H1 (cell line): ENCODE measurements at regions not wholly inside any gene's neighbourhood (a gene's known extent, or its start where the extent isn't known, plus 50 kb on each side); places are given as distances from the start of the nearest gene placed in this dataset.

Experiments used
- CTCF ChIA-PET: fragments of 300-600 bp; sonication (Branson Sonifier 250); formaldehyde crosslinking; loops from one replicate; lab custom pipeline; 2021; ENCODE audit not compliant: partially characterized antibody; lab: Charles Lee
- POLR2A ChIA-PET: fragments of 300-600 bp; sonication (Branson Sonifier 250); formaldehyde crosslinking; loops from one replicate; lab custom pipeline; 2021; ENCODE audit warnings: inconsistent platforms; ENCODE audit not compliant: partially characterized antibody; lab: Charles Lee
- DNase-seq, 2 experiments: peaks; one replicate each; pipeline versions ENCODE4 v3.0.0 to v3.0.0-alpha.2; 2010 to 2022; ENCODE audit warnings: low spot score in 2 of 2, low read depth in 1 of 2, mixed read lengths in 1 of 2
- FAIRE-seq: peaks from 2 replicates; lab custom pipeline; 2011; peaks lifted over from hg19 to GRCh38; lab: Jason Lieb, UNC
- H2AFZ ChIP-seq: 2 replicates; pipeline ENCODE4 v1.8.1; 2012; ENCODE audit warnings: low read length, inconsistent platforms
- H2AK5ac ChIP-seq: 2 replicates; pipeline ENCODE4 v1.6.1; 2013; ENCODE audit warnings: low read depth, low read length
- H2BK120ac ChIP-seq: replicated peaks from 2 replicates; pipeline ENCODE3; 2013; ENCODE audit warnings: low read depth, low read length, inconsistent platforms
- H2BK12ac ChIP-seq: 2 replicates; pipeline ENCODE4 v1.6.1; 2013; ENCODE audit warnings: low read depth, low read length
- H2BK15ac ChIP-seq: 2 replicates; pipeline ENCODE4 v1.6.1; 2013; ENCODE audit warnings: low read length
- H2BK20ac ChIP-seq: 2 replicates; pipeline ENCODE4 v1.6.1; 2013; ENCODE audit warnings: low read length
- H2BK5ac ChIP-seq: 2 replicates; pipeline ENCODE4 v1.6.1; 2013; ENCODE audit warnings: low read depth, low read length
- H3K14ac ChIP-seq: 2 replicates; pipeline ENCODE4 v1.6.1; 2013; ENCODE audit warnings: inconsistent platforms; ENCODE audit not compliant: insufficient read length
- H3K18ac ChIP-seq: 2 replicates; pipeline ENCODE4 v1.6.1; 2013; ENCODE audit warnings: low read length; ENCODE audit errors: extremely low read depth
- H3K23ac ChIP-seq: 2 replicates; pipeline ENCODE4 v1.6.1; 2013; ENCODE audit warnings: inconsistent platforms; ENCODE audit not compliant: insufficient read length
- H3K23me2 ChIP-seq: 2 replicates; pipeline ENCODE4 v1.6.1; 2013; ENCODE audit warnings: low read depth, low read length
- H3K27ac ChIP-seq: 2 replicates; pipeline ENCODE4 v1.6.1; 2011; ENCODE audit warnings: low read depth, low read length, inconsistent platforms
- H3K27me3 ChIP-seq, 4 experiments: replicated peaks in 1 of 4; 1 replicate in 1 of 4; 2 replicates in 3 of 4; pipeline versions ENCODE4 v1.6.1 to v1.8.1; 2011 to 2013; ENCODE audit warnings: low read length in 3 of 4, mild to moderate bottlenecking in 3 of 4, inconsistent platforms in 2 of 4, mixed read lengths in 2 of 4, moderate library complexity in 1 of 4; ENCODE audit not compliant: control insufficient read depth in 3 of 4, insufficient read depth in 3 of 4; ENCODE audit errors: extremely low read depth in 1 of 4
- H3K36me3 ChIP-seq, 4 experiments: 2 replicates each; pipeline versions ENCODE4 v1.6.1 to v1.8.1; 2011 to 2013; ENCODE audit warnings: mild to moderate bottlenecking in 4 of 4, low read length in 3 of 4, moderate library complexity in 2 of 4, control low read depth in 1 of 4, inconsistent platforms in 1 of 4; ENCODE audit not compliant: insufficient read depth in 4 of 4, control insufficient read depth in 2 of 4
- H3K4ac ChIP-seq: replicated peaks from 2 replicates; pipeline ENCODE3; 2013; ENCODE audit warnings: low read length, low read depth, mixed read lengths, inconsistent platforms; ENCODE audit not compliant: insufficient read length
- H3K4me1 ChIP-seq, 4 experiments: replicated peaks in 1 of 4; 1 replicate in 1 of 4; 2 replicates in 3 of 4; pipeline versions ENCODE4 v1.6.1 to v1.8.1; 2011 to 2013; ENCODE audit warnings: low read length in 3 of 4, inconsistent platforms in 2 of 4, mixed read lengths in 1 of 4; ENCODE audit not compliant: insufficient read depth in 4 of 4, control insufficient read depth in 3 of 4
- H3K4me2 ChIP-seq, 2 experiments: 2 replicates each; pipeline versions ENCODE4 v1.6.1 to v1.8.1; 2011 to 2013; ENCODE audit warnings: low read depth in 2 of 2, low read length in 2 of 2, control low read depth in 1 of 2, inconsistent platforms in 1 of 2, mild to moderate bottlenecking in 1 of 2; ENCODE audit not compliant: insufficient read depth in 1 of 2
- H3K4me3 ChIP-seq, 4 experiments: fragments of 200-600, 300-600 bp in 1 of 4; sonication (generic), shearing (Covaris generic), sonication (Bioruptor Twin) in 1 of 4; 2 replicates each; pipeline versions ENCODE4 v1.5.1 to v1.8.1; 2011 to 2016; ENCODE audit warnings: low read length in 4 of 4, low read depth in 3 of 4, control low read depth in 2 of 4, inconsistent platforms in 2 of 4, mild to moderate bottlenecking in 2 of 4, mixed read lengths in 1 of 4, moderate library complexity in 1 of 4; ENCODE audit not compliant: insufficient read depth in 2 of 4; ENCODE audit errors: extremely low read depth in 1 of 4
- H3K56ac ChIP-seq: replicated peaks from 2 replicates; pipeline ENCODE3; 2013; ENCODE audit warnings: low read depth, mild to moderate bottlenecking, mixed read lengths, low read length, inconsistent platforms; ENCODE audit not compliant: insufficient read length
- H3K79me1 ChIP-seq: 2 replicates; pipeline ENCODE4 v1.6.1; 2013; ENCODE audit warnings: low read depth, low read length, control low read depth
- H3K79me2 ChIP-seq, 2 experiments: 2 replicates each; pipeline versions ENCODE4 v1.6.1 to v1.8.1; 2012 to 2013; ENCODE audit warnings: low read length in 2 of 2, mild to moderate bottlenecking in 2 of 2, inconsistent platforms in 1 of 2; ENCODE audit not compliant: insufficient read depth in 2 of 2, control insufficient read depth in 1 of 2
- H3K9ac ChIP-seq, 4 experiments: replicated peaks in 1 of 4; 1 replicate in 1 of 4; 2 replicates in 3 of 4; pipeline versions ENCODE4 v1.6.1 to v1.8.1; 2011 to 2013; ENCODE audit warnings: low read depth in 3 of 4, low read length in 3 of 4, control low read depth in 2 of 4, mild to moderate bottlenecking in 2 of 4, moderate library complexity in 2 of 4, inconsistent platforms in 1 of 4; ENCODE audit errors: extremely low read depth in 1 of 4
- H3K9me3 ChIP-seq, 2 experiments: 2 replicates each; pipeline versions ENCODE4 v1.6.1 to v1.8.1; 2012 to 2013; ENCODE audit warnings: mild to moderate bottlenecking in 2 of 2, moderate library complexity in 2 of 2, control low read depth in 1 of 2, inconsistent platforms in 1 of 2, low read depth in 1 of 2, low read length in 1 of 2, mixed read lengths in 1 of 2; ENCODE audit not compliant: insufficient read depth in 2 of 2
- H4K20me1 ChIP-seq, 2 experiments: replicated peaks in 1 of 2; 2 replicates each; pipeline versions ENCODE3 to v1.8.1; 2011 to 2013; ENCODE audit warnings: inconsistent platforms in 2 of 2, low read length in 2 of 2, mild to moderate bottlenecking in 1 of 2; ENCODE audit not compliant: insufficient read depth in 2 of 2, control insufficient read depth in 1 of 2
- H4K5ac ChIP-seq: 2 replicates; pipeline ENCODE4 v1.6.1; 2013; ENCODE audit warnings: low read length, low read depth, mixed read lengths, inconsistent platforms; ENCODE audit not compliant: insufficient read length
- H4K8ac ChIP-seq: 2 replicates; pipeline ENCODE4 v1.8.0; 2013; ENCODE audit warnings: mild to moderate bottlenecking, moderate library complexity, low read length, inconsistent platforms; ENCODE audit not compliant: insufficient read depth; ENCODE audit errors: extremely low read depth
- H4K91ac ChIP-seq: replicated peaks from 2 replicates; pipeline ENCODE3; 2013; ENCODE audit warnings: low read length, mixed read lengths, inconsistent platforms; ENCODE audit not compliant: insufficient read length
- BRCA1 ChIP-seq: IDR thresholded peaks from 2 replicates; pipeline ENCODE4 v1.6.1; 2012; ENCODE audit warnings: low read depth, low read length, improper control_type of control experiment
- CBX8 ChIP-seq: fragments of 300-800, 300-1000 bp; sonication (generic); IDR thresholded peaks from 2 replicates; pipeline ENCODE4 v1.7.1; 2016; ENCODE audit warnings: low read depth, low read length, borderline replicate concordance
- CEBPB ChIP-seq: IDR thresholded peaks from 2 replicates; pipeline ENCODE4 v1.6.1; 2012; ENCODE audit warnings: low read depth, low read length
- HDAC6 ChIP-seq: IDR thresholded peaks from one replicate; pipeline ENCODE4 v1.7.1; 2012; ENCODE audit warnings: low read depth, mild to moderate bottlenecking, inconsistent platforms, low read length, moderate library complexity
- KDM4A ChIP-seq: IDR thresholded peaks from one replicate; pipeline ENCODE4 v1.7.1; 2012; ENCODE audit warnings: low read depth, mild to moderate bottlenecking, moderate library complexity, low read length, inconsistent platforms; ENCODE audit not compliant: severe bottlenecking
- MAFK ChIP-seq: IDR thresholded peaks from 2 replicates; pipeline ENCODE4 v1.6.1; 2012; ENCODE audit warnings: low read depth, mild to moderate bottlenecking, improper control_type of control experiment, low read length
- POLR2AphosphoS5 ChIP-seq: IDR thresholded peaks from 2 replicates; pipeline ENCODE4 v1.6.1; 2011; ENCODE audit warnings: low read depth, low read length
- RFX5 ChIP-seq: IDR thresholded peaks from 2 replicates; pipeline ENCODE4 v1.6.1; 2011; ENCODE audit warnings: low read depth, low read length, improper control_type of control experiment, borderline replicate concordance
- SIN3A ChIP-seq, 2 experiments: IDR thresholded peaks in 1 of 2; conservative IDR thresholded peaks in 1 of 2; 2 replicates each; pipeline ENCODE4 v1.6.1; 2011 to 2012; ENCODE audit warnings: low read length in 2 of 2, improper control_type of control experiment in 1 of 2, low read depth in 1 of 2, mild to moderate bottlenecking in 1 of 2
- SIRT6 ChIP-seq: IDR thresholded peaks from one replicate; pipeline ENCODE4 v1.7.1; 2012; ENCODE audit warnings: low read length, inconsistent platforms
- SP2 ChIP-seq: IDR thresholded peaks from 2 replicates; pipeline ENCODE4 v1.6.1; 2012; ENCODE audit warnings: mild to moderate bottlenecking, low read length, inconsistent platforms
- SP4 ChIP-seq: IDR thresholded peaks from 2 replicates; pipeline ENCODE4 v1.6.1; 2012; ENCODE audit warnings: low read length, inconsistent platforms
- YY1 ChIP-seq: IDR thresholded peaks from 2 replicates; pipeline ENCODE4 v1.6.1; 2011; ENCODE audit warnings: low read depth, mild to moderate bottlenecking, low read length
- WGBS, 2 experiments: shearing (Covaris generic) in 1 of 2; methylation state at CpG; one replicate each; pipeline versions ENCODE4 v1.1.6 to v1.1.7; 2013 to 2015; ENCODE audit warnings: low lambda C conversion rate in 2 of 2, mixed read lengths in 2 of 2, inconsistent platforms in 1 of 2, low coverage in 1 of 2, missing lambda C conversion rate in 1 of 2; ENCODE audit not compliant: insufficient replicate concordance in 2 of 2, insufficient coverage in 1 of 2, insufficient read length in 1 of 2; ENCODE audit errors: extremely low coverage in 1 of 2, missing lambda C conversion rate in 1 of 2; 5-methylcytosine and 5-hydroxymethylcytosine counted together
- TF ChIP-seq, protein P1 (sequence below): IDR thresholded peaks from 2 replicates; pipeline ENCODE4 v1.6.1; 2012; ENCODE audit warnings: inconsistent platforms

DNA sequence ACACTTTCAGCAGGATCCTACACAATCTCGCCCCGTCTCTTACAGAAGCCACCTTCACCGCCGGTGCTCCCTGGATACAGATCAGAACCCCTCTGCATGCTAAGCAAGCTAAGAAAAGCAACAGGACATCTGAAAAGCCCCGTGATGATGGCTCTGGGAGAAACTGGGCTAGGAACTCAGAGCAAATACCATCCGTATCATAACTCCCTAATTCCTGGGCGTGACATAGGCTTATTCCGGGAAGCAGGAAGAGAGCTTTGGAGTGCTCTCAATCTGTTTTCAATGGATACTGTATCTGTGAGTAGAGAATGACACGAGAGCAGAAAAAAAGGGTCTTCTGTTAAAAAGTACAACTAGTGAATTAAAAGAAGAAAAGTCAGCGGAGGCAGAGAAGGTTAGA is 121.6 kb downstream of the SPP2 start:
- Histone ChIP-seq H4K5ac (no peak overlapping the region), H4K20me1 (no peaks in the 10 kb centered on the region), H3K36me3 (no peaks in the 10 kb centered on the region), H3K4ac (no peak overlapping the region), H2BK5ac (no peak overlapping the region), H3K18ac (no peak overlapping the region), H3K9ac (no peak overlapping the region), H3K27ac (no peak overlapping the region), H3K79me2 (no peaks in the 10 kb centered on the region), H3K56ac (no peak overlapping the region), H3K4me2 (no peak overlapping the region), H3K14ac (no peak overlapping the region), H2BK120ac (no peak overlapping the region), H2BK15ac (no peak overlapping the region), H3K23me2 (no peaks in the 10 kb centered on the region), H3K4me1 (peaks cover 0 to 6% (median 0%) of the 10 kb centered on the region in 4 experiments; a peak in 4 of 7 replicates), H2AFZ (no peak overlapping the region), H3K27me3 (no peaks in the 10 kb centered on the region), H4K8ac (no peak overlapping the region), H3K79me1 (no peaks in the 10 kb centered on the region), H3K23ac (no peak overlapping the region), H4K91ac (no peak overlapping the region), H3K4me3 (no peak overlapping the region), H2BK20ac (no peak overlapping the region), H2BK12ac (no peak overlapping the region), H3K9me3 (no peaks in the 10 kb centered on the region), H2AK5ac (no peak overlapping the region)
- TF ChIP-seq POLR2AphosphoS5: no peak
- TF ChIP-seq HDAC6: no peak
- TF ChIP-seq YY1: no peak
- TF ChIP-seq, protein P1, sequence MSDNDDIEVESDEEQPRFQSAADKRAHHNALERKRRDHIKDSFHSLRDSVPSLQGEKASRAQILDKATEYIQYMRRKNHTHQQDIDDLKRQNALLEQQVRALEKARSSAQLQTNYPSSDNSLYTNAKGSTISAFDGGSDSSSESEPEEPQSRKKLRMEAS: no peak
- TF ChIP-seq MAFK: no peak
- TF ChIP-seq SP4: no peak
- no peak for TF ChIP-seq CBX8
- TF ChIP-seq SIN3A (conservative IDR thresholded peaks at IDR 0.05 in 1 of 2, IDR thresholded peaks at IDR 0.05 in 1 of 2; ENCODE audit: low read depth in 1 of 2, low read length in 2 of 2): no peak
- TF ChIP-seq SP2: no peak
- TF ChIP-seq KDM4A: no peak
- no peak for TF ChIP-seq BRCA1
- no peak for TF ChIP-seq SIRT6
- no peak for TF ChIP-seq RFX5
- no peak for TF ChIP-seq CEBPB
- ChIA-PET POLR2A (interaction anchor here (1.3 kb wide), 1 partner anchor 325 kb away, joined by 3 read pairs; the partner anchor contains the start of gene ARL4C), CTCF (no interaction called here)
- DNase-seq: no peak
- WGBS, 2 experiments: 90% methylated on average over 10 of the region's 10 CpGs; no CpG with 5 or more reads in 1 of the 2 experiments
- no peak for FAIRE-seq
